Astrocyte of the spinal cord (primary cell): ENCODE measurements at regions not wholly inside any gene's neighbourhood (a gene's known extent, or its start where the extent isn't known, plus 50 kb on each side); places are given as distances from the start of the nearest gene placed in this dataset.

Source experiments
- DNase-seq: peaks from one replicate; pipeline ENCODE4 v3.0.0; 2011; ENCODE audit warnings: low read depth, low spot score
- H3K4me3 ChIP-seq: 2 replicates; pipeline ENCODE4 v1.5.1; 2011; ENCODE audit warnings: low read depth, mild to moderate bottlenecking, low read length, moderate library complexity
- in situ Hi-C: cut with HindIII; loops from 2 replicates; pipeline ENCODE4 v1.10.0; 2017; ENCODE audit warnings: low sequenced_read_pairs
- TF ChIP-seq, protein P1 (sequence below): IDR thresholded peaks from 2 replicates; pipeline ENCODE4 v1.5.1; 2012; ENCODE audit warnings: low read depth, mild to moderate bottlenecking, low read length, inconsistent platforms

DNA sequence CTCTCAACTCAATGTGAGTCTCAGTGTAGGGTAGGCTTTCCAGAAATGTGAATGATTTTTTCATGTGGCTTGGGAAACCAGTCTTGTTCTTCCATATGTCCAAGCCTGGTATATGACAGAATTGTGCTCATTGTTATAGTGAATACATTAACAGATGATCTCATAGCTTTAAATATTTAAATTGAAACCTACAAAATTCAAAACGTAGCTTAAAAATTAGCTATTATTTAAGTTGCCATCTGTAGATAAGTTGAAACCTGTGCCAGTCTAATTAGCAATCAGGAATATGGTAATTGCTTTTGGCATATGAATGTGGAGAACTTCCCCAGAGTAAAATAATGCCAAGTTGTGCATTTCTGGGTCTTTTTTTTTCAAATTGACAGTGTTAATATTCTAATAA lies 891.6 kb upstream of the SEL1L start:
- in situ Hi-C loops = no loop called here
- no peak overlapping the region for H3K4me3 ChIP-seq
- TF ChIP-seq, protein P1, sequence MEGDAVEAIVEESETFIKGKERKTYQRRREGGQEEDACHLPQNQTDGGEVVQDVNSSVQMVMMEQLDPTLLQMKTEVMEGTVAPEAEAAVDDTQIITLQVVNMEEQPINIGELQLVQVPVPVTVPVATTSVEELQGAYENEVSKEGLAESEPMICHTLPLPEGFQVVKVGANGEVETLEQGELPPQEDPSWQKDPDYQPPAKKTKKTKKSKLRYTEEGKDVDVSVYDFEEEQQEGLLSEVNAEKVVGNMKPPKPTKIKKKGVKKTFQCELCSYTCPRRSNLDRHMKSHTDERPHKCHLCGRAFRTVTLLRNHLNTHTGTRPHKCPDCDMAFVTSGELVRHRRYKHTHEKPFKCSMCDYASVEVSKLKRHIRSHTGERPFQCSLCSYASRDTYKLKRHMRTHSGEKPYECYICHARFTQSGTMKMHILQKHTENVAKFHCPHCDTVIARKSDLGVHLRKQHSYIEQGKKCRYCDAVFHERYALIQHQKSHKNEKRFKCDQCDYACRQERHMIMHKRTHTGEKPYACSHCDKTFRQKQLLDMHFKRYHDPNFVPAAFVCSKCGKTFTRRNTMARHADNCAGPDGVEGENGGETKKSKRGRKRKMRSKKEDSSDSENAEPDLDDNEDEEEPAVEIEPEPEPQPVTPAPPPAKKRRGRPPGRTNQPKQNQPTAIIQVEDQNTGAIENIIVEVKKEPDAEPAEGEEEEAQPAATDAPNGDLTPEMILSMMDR = no peak
- no peak for DNase-seq

DNA sequence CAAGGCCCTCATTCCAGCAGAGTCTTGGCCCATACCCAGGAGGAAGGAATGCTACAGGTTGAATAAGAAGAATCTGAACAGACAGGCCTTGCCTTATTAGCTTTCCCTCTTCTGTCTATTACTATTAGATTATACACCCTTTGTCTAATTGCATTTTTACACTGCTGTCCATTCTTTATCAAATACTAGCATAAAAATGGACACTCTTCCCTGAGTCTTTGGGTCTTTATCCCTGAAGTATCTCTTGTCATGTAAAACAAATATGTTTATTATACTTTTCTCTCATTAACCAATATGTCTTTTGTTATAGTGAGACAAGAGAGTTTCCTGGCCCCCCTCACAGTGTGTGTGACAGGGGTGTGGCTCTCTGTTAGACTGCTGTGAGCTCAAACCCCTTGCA lies 897.4 kb upstream of the SEL1L start:
- no peak overlapping the region for H3K4me3 ChIP-seq
- TF ChIP-seq, protein P1 = no peak
- in situ Hi-C loops = no loop called here
- no peak for DNase-seq

DNA sequence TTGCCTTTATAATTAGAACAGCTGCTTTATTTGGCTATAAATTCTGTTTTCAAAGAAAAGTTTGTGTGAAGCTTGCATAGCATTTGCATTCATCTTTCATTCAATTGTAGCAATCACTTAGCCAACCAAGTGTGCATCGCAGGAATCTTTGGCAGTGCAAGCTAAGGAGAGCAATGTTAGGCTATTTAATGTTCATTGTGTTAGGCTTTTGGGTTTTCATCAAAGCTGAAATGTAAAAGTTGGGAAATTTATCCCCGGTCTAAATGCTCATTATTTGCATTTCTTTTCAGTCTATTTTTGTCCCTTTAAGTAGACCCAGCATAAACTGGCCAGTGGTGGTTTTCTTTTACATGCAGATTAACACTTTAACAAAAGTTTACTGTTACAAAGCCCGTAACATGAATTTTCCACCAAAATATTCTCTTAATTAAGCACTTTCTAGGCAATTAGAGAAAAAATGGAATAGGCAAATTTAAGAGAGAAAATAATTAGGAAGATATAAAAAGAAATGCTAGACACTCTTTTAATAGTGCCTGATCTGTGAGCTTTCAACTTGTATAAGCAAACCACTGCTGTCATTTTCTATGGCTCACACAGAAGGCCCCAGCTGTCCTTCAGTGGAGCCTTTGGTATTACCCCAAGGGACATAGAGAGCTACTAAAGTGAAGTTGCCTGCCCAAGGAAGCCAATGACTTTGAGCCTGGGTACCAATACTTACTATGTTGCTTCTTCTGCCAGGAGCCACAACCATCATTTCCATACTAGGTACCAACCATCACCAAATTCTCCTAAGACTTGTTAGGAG lies 898.9 kb upstream of the SEL1L start:
- no peak for DNase-seq
- TF ChIP-seq, protein P1 = no peak
- H3K4me3 ChIP-seq = no peak overlapping the region
- in situ Hi-C loops = no loop called here

DNA sequence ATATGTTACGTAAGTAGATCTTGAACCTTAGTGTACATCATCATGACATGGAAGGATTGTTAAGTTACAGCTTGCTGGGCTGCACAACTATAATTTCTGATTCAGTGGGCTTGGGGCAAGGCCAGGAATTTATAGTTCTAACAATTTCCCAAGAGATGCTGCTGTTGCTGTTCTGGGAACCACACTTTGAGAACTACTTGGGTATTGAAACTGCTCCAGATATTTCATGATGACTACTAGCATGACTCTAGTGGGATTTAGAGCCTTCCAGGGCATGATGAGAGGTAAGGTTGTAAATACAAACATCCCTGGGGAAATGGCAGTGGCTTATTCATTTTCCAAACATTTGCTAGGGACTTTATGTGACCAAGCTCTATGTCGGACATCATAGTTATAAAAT lies 904.8 kb upstream of the SEL1L start:
- no peak for DNase-seq
- in situ Hi-C loops = no loop called here
- TF ChIP-seq, protein P1 = no peak
- H3K4me3 ChIP-seq = no peak overlapping the region

DNA sequence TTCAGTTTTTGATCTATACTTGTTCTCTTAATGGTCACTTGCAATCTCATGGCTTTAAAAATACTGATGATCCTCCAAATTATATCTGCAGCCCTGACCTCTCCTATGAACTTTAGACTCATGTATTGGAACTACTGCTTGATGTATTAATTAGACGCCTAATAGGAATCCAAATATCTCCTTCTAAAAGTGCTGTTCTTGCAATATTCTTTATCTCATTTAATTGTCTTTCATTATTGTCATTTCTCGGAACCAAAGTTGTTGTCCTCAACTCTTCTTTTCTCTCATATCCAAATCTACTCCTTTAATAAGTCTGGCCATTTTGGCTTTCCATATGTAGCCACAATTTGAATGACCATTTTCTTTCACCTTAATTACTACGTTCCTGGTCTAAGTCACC lies 907.6 kb upstream of the SEL1L start:
- DNase-seq = no peak
- in situ Hi-C loops = no loop called here
- TF ChIP-seq, protein P1 = no peak
- no peak overlapping the region for H3K4me3 ChIP-seq

DNA sequence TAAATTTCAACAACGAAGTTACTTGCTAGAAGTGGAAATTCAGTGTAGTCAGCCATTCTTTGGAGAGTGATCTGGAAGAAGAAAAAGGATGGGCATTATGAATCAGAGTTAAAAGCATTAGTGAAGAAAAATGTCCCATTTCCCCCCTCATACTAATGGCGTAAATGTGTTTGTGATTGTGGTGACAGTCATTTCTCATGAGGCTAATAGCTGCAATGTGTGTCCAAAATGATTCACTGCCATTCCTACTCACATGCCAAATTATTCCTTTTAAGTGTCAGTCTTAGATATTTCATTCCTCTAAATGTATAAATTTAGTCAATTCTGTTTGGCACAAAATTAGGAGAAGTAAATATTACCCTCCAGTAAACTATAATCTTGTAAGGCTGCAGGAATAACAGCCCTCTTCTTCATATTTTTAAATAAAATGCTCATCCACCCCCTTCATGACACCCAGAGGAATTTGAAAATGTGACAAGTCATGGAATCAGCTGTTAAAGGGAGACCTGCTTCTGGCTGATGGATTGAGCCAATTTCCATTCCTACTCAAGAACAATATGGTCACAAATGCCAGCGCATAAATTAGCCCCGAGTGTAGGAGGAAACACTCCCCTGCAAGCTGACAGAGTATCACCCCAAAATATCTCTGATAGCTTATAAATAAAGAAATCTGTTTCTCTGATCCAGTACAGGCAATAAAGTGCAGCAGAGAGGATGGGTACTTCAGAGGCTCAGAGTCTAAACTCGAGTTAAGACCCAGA lies 912.3 kb upstream of the SEL1L start:
- in situ Hi-C loops = no loop called here
- no peak overlapping the region for H3K4me3 ChIP-seq
- TF ChIP-seq, protein P1 = no peak
- no peak for DNase-seq
